K562 (cell line): ENCODE measurements at regions not wholly inside any gene's neighbourhood (a gene's known extent, or its start where the extent isn't known, plus 50 kb on each side); places are given as distances from the start of the nearest gene placed in this dataset.
A peak's percentile ranks its signal among the peaks of the same experiment; 100 is the strongest.

ENCODE experiments used
- ARID1B ChIP-seq: fragments of 450-650 bp; IDR thresholded peaks from 2 replicates; pipeline ENCODE4 v1.6.1; 2016; ENCODE audit warnings: antibody characterized with exemption, mild to moderate bottlenecking, inconsistent platforms
- ARID3A ChIP-seq: IDR thresholded peaks from 2 replicates; pipeline ENCODE4 v1.6.1; 2012; ENCODE audit warnings: low read depth, low read length, improper control_type of control experiment, borderline replicate concordance
- C11orf30 ChIP-seq: fragments of 450-650 bp; IDR thresholded peaks from 2 replicates; pipeline ENCODE4 v1.6.1; 2016; ENCODE audit warnings: low read depth, mild to moderate bottlenecking
- CHD1 ChIP-seq: fragments of 200-600 bp; sonication (generic); IDR thresholded peaks from one replicate; pipeline ENCODE4 v1.6.1; 2012; ENCODE audit warnings: mild to moderate bottlenecking, moderate library complexity, low read length, inconsistent platforms
- DDX20 ChIP-seq: fragments of 450-650 bp; IDR thresholded peaks from 2 replicates; pipeline ENCODE4 v1.6.1; 2016; ENCODE audit warnings: missing genetic modification characterization, low read depth, mild to moderate bottlenecking, missing compliant biosample characterization, moderate library complexity
- FOXJ2 ChIP-seq: fragments of 200-800 bp; sonication (Bioruptor generic); IDR thresholded peaks from 2 replicates; pipeline ENCODE4 v1.6.1; 2016; ENCODE audit warnings: missing genetic modification characterization, missing compliant biosample characterization
- NFE2L1 ChIP-seq: fragments of 450-650 bp; IDR thresholded peaks from 2 replicates; pipeline ENCODE4 v1.6.1; 2016; ENCODE audit warnings: missing genetic modification characterization, low read depth, mild to moderate bottlenecking, missing compliant biosample characterization, moderate library complexity, borderline replicate concordance
- NFRKB ChIP-seq: fragments of 450-650 bp; IDR thresholded peaks from 2 replicates; pipeline ENCODE4 v1.6.1; 2016; ENCODE audit warnings: low read depth
- RAD21 ChIP-seq, 2 experiments: fragments of 250-450 bp in 1 of 2; fragments of 450-650 bp in 1 of 2; sonication (Bioruptor Pico) in 1 of 2; formaldehyde crosslinking in 1 of 2; IDR thresholded peaks in 1 of 2; conservative IDR thresholded peaks in 1 of 2; 2 replicates each; pipeline versions ENCODE4 v1.4.0 to v1.8.0; 2020 to 2022; ENCODE audit warnings: mild to moderate bottlenecking in 2 of 2, moderate library complexity in 1 of 2
- RBM25 ChIP-seq: fragments of 200-400 bp; formaldehyde crosslinking; IDR thresholded peaks from 2 replicates; pipeline ENCODE4 v1.6.1; 2018; ENCODE audit warnings: low read length, low read depth, moderate library complexity; ENCODE audit not compliant: severe bottlenecking
- RCOR1 ChIP-seq, 2 experiments: IDR thresholded peaks; 2 replicates each; pipeline ENCODE4 v1.6.1; 2012; ENCODE audit warnings: low read depth in 2 of 2, low read length in 2 of 2, borderline replicate concordance in 1 of 2, improper control_type of control experiment in 1 of 2
- SLC30A9 ChIP-seq: fragments of 250-450 bp; sonication (Bioruptor Pico); IDR thresholded peaks from 2 replicates; pipeline ENCODE4 v1.8.0; 2022; ENCODE audit warnings: mild to moderate bottlenecking, moderate library complexity
- SNAPC5 ChIP-seq: fragments of 250-450 bp; sonication (Bioruptor Pico); IDR thresholded peaks from 2 replicates; pipeline ENCODE4 v1.8.0; 2021; ENCODE audit warnings: moderate library complexity, mild to moderate bottlenecking, inconsistent platforms
- TRIM28 ChIP-seq: fragments of 450-650 bp; IDR thresholded peaks from 2 replicates; pipeline ENCODE4 v1.6.1; 2017
- ZNF143 ChIP-seq: sonication (generic); formaldehyde crosslinking; IDR thresholded peaks from 2 replicates; pipeline ENCODE4 v1.9.0; 2022; ENCODE audit warnings: mild to moderate bottlenecking, missing genetic modification reagents
- ZNF175 ChIP-seq: fragments of 200-800 bp; sonication (Bioruptor generic); IDR thresholded peaks from 2 replicates; pipeline ENCODE4 v1.6.1; 2016; ENCODE audit warnings: low read depth, mild to moderate bottlenecking, missing genetic modification characterization, missing compliant biosample characterization
- ZNF740 ChIP-seq, 3 experiments: fragments of 200-800 bp in 1 of 3; sonication (Bioruptor generic) in 1 of 3; sonication (generic) in 1 of 3; formaldehyde crosslinking in 1 of 3; IDR thresholded peaks; 2 replicates each; pipeline versions ENCODE4 v1.6.1 to v1.8.0; 2016 to 2022; ENCODE audit warnings: mild to moderate bottlenecking in 2 of 3, missing compliant biosample characterization in 2 of 3, missing genetic modification characterization in 2 of 3, missing genetic modification reagents in 1 of 3
- TF ChIP-seq, protein P1 (sequence below): fragments of 250-450 bp; sonication (Bioruptor Pico); IDR thresholded peaks from 2 replicates; pipeline ENCODE4 v1.8.0; 2021; ENCODE audit warnings: mild to moderate bottlenecking, moderate library complexity
- TF ChIP-seq, protein P2 (sequence below), 3 experiments: IDR thresholded peaks in 2 of 3; conservative IDR thresholded peaks in 1 of 3; 2 replicates each; pipeline ENCODE4 v1.5.1; 2011 to 2012; ENCODE audit warnings: low read length in 3 of 3, mild to moderate bottlenecking in 3 of 3, control low read depth in 2 of 3, improper control_type of control experiment in 1 of 3, inconsistent platforms in 1 of 3, low read depth in 1 of 3, mixed read lengths in 1 of 3, moderate library complexity in 1 of 3; ENCODE audit not compliant: insufficient read depth in 2 of 3

DNA sequence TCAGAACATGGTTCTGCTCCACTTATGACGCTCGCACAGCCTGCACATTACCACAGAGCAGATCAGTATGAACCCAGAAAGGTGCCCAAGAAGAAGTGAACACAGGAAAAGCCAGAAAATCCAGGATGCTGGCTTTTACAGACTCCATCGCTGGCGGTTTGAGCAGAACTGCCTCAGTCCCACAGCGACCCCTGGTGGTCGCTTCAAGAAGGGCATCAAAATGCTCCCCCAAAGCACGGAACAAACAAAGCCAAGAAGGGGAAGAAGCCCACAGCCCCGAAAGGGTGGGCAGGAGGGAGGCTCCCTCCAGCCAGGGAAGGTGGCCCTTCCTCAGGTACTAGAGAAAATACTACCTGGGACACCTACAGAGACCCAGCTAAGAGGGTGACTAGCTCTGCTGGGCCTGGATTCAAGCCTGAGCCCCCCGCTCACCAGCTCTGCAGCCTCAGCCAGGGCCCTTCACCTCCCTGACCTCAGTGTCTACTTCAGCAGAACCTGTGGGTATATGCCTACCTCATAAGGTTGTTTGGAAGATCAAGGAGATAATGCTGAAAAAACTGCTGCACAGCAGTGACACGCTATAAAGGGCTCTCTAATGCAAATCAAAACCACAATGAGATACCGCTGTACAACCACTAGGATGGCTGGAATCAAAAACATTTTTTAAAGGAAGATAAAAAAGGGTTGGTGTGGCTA lies 98.1 kb downstream of the NCOR2 start (continued):
- TF ChIP-seq ZNF143 (CRISPR knock-in tag) (no peak), RBM25 (no peak), NFE2L1 (tag) (no peak), CHD1 (no peak), SNAPC5 (CRISPR knock-in tag) (no peak), RAD21 (CRISPR knock-in tag; conservative IDR thresholded peaks at IDR 0.05 in 1 of 2, IDR thresholded peaks at IDR 0.05 in 1 of 2) (peak in 1 of 2 experiments; percentile 48; a peak in 3 of 4 replicates), NFRKB (no peak), ARID1B (no peak), ZNF175 (CRISPR knock-in tag) (no peak), DDX20 (tag) (no peak), ZNF740 (CRISPR knock-in tag; IDR thresholded peaks at IDR 0.05) (peak; percentile 62; the same call in 1 of the 2 replicates), ZNF740 (tag; IDR thresholded peaks at IDR 0.05) (no peak), FOXJ2 (tag) (no peak), TRIM28 (peak; percentile 80), RCOR1 (IDR thresholded peaks at IDR 0.05; ENCODE audit: borderline replicate concordance in 1 of 2, low read depth in 2 of 2, low read length in 2 of 2) (no peak), ARID3A (no peak), C11orf30 (no peak), SLC30A9 (CRISPR knock-in tag) (no peak)
- TF ChIP-seq, protein P1, sequence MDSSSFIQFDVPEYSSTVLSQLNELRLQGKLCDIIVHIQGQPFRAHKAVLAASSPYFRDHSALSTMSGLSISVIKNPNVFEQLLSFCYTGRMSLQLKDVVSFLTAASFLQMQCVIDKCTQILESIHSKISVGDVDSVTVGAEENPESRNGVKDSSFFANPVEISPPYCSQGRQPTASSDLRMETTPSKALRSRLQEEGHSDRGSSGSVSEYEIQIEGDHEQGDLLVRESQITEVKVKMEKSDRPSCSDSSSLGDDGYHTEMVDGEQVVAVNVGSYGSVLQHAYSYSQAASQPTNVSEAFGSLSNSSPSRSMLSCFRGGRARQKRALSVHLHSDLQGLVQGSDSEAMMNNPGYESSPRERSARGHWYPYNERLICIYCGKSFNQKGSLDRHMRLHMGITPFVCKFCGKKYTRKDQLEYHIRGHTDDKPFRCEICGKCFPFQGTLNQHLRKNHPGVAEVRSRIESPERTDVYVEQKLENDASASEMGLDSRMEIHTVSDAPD (CRISPR knock-in tag): no peak
- TF ChIP-seq, protein P2, sequence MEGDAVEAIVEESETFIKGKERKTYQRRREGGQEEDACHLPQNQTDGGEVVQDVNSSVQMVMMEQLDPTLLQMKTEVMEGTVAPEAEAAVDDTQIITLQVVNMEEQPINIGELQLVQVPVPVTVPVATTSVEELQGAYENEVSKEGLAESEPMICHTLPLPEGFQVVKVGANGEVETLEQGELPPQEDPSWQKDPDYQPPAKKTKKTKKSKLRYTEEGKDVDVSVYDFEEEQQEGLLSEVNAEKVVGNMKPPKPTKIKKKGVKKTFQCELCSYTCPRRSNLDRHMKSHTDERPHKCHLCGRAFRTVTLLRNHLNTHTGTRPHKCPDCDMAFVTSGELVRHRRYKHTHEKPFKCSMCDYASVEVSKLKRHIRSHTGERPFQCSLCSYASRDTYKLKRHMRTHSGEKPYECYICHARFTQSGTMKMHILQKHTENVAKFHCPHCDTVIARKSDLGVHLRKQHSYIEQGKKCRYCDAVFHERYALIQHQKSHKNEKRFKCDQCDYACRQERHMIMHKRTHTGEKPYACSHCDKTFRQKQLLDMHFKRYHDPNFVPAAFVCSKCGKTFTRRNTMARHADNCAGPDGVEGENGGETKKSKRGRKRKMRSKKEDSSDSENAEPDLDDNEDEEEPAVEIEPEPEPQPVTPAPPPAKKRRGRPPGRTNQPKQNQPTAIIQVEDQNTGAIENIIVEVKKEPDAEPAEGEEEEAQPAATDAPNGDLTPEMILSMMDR (IDR thresholded peaks at IDR 0.05 in 2 of 3, conservative IDR thresholded peaks at IDR 0.05 in 1 of 3; ENCODE audit: insufficient read depth in 2 of 3, low read depth in 1 of 3, low read length in 3 of 3): peak; percentile 57 to 85 (median 64)
